ENCODE measurements at regions not wholly inside any gene's neighbourhood (a gene's known extent, or its start where the extent isn't known, plus 50 kb on each side); places are given as distances from the start of the nearest gene placed in this dataset.
"Not testable (repeated sequence)": the region's sequence is repeated elsewhere in the genome, so short reads cannot be mapped to it uniquely, and the experiment has no call there.

DNA sequence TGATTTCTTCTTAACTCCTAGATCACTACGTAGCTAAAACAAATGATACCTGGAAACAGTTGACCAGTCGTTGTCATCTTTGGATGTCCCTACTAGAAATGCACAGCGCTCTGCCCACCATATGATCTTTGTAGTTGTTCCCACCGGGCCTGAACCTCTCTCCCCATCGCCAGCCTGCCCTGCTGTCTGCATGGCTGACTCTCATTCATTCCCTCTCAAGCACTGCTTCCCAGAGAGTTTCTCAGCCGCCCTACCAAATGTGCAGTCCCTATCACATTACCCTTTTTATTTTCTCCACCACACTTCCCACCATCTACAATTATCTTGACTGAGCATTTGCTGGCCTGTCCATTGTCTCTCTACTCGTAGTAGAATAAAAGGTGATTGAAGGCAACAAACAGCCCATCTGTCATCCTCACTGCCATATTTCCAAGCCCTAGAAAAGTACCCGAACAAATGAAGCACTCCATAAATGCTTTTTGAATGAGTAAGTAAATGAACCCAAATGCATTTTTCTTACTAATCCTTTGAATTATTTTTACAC, 748.4 kb upstream of the TPTE start:
- TF ChIP-seq POLR2AphosphoS5 (IDR thresholded peaks at IDR 0.05; ENCODE audit: low read depth); CTCF (IDR thresholded peaks at IDR 0.05; ENCODE audit: insufficient read depth, low read length); SPI1 (IDR thresholded peaks at IDR 0.05; ENCODE audit: borderline replicate concordance, low read depth): not testable (repeated sequence)
- TF ChIP-seq, protein P1, sequence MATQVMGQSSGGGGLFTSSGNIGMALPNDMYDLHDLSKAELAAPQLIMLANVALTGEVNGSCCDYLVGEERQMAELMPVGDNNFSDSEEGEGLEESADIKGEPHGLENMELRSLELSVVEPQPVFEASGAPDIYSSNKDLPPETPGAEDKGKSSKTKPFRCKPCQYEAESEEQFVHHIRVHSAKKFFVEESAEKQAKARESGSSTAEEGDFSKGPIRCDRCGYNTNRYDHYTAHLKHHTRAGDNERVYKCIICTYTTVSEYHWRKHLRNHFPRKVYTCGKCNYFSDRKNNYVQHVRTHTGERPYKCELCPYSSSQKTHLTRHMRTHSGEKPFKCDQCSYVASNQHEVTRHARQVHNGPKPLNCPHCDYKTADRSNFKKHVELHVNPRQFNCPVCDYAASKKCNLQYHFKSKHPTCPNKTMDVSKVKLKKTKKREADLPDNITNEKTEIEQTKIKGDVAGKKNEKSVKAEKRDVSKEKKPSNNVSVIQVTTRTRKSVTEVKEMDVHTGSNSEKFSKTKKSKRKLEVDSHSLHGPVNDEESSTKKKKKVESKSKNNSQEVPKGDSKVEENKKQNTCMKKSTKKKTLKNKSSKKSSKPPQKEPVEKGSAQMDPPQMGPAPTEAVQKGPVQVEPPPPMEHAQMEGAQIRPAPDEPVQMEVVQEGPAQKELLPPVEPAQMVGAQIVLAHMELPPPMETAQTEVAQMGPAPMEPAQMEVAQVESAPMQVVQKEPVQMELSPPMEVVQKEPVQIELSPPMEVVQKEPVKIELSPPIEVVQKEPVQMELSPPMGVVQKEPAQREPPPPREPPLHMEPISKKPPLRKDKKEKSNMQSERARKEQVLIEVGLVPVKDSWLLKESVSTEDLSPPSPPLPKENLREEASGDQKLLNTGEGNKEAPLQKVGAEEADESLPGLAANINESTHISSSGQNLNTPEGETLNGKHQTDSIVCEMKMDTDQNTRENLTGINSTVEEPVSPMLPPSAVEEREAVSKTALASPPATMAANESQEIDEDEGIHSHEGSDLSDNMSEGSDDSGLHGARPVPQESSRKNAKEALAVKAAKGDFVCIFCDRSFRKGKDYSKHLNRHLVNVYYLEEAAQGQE (IDR thresholded peaks at IDR 0.05; ENCODE audit: insufficient replicate concordance, low read depth): not testable (repeated sequence)

Measured in HL-60 (cell line).